Pancreas (tissue), 10 donors: ENCODE measurements at regions not wholly inside any gene's neighbourhood (a gene's known extent, or its start where the extent isn't known, plus 50 kb on each side); places are given as distances from the start of the nearest gene placed in this dataset.
A peak's percentile ranks its signal among the peaks of the same experiment; 100 is the strongest.

Source experiments
- ATAC-seq, 4 donors: fragments of 200-7000 bp; cut with Tn5 transposase; one replicate each; pipeline versions ENCODE4 v1.8.0 to v1.9.1; 2020; ENCODE audit warnings: mild to moderate bottlenecking in 4 of 4, moderate library complexity in 4 of 4
- DNase-seq, 6 donors: peaks; one replicate each; pipeline ENCODE4 v3.0.0-alpha.2; 2020
- FAIRE-seq: peaks from 2 replicates; lab custom pipeline; 2012; peaks lifted over from hg19 to GRCh38; lab: Jason Lieb, UNC
- H3K27ac ChIP-seq, 4 donors: fragments of 200-600 bp; sonication (generic); 1 replicate in 3 of 4; 2 replicates in 1 of 4; pipeline versions ENCODE4 v1.5.0 to v1.8.0; 2020
- H3K27me3 ChIP-seq, 4 donors: fragments of 200-600 bp; one replicate each; pipeline ENCODE4 v1.8.0; 2021
- H3K36me3 ChIP-seq, 3 donors: fragments of 200-600 bp; sonication (generic) in 1 of 3; one replicate each; pipeline versions ENCODE4 v1.5.0 to v1.8.0; 2020 to 2021
- H3K4me1 ChIP-seq, 3 donors: fragments of 200-600 bp; one replicate each; pipeline ENCODE4 v1.8.0; 2021
- H3K4me3 ChIP-seq, 4 donors: fragments of 200-600 bp; sonication (generic) in 2 of 4; one replicate each; pipeline versions ENCODE4 v1.5.0 to v1.8.0; 2020 to 2021
- H3K9me3 ChIP-seq, 4 donors: fragments of 200-600 bp; one replicate each; pipeline ENCODE4 v1.8.0; 2021
- CTCF ChIP-seq, 4 donors: fragments of 200-600 bp; sonication (generic) in 3 of 4; IDR thresholded peaks; one replicate each; pipeline versions ENCODE4 v1.5.0 to v1.8.0; 2021; ENCODE audit warnings: antibody characterized with exemption in 4 of 4
- WGBS, 2 donors: extraction: QIAGEN DNeasy Blood & Tissue Kit; methylation state at CpG; one replicate each; pipeline ENCODE4 v1.1.7; 2013; 5-methylcytosine and 5-hydroxymethylcytosine counted together
- intact Hi-C, 3 donors: fragments of 100-400 bp; cut with DNase I; formaldehyde crosslinking; loops; one replicate each; pipeline versions ENCODE4 v1.11.1 to v1.14.2; 2022
- donor health status: healthy with polysubstance abuse.
- donor health status: DM: no; HTN: no; CAD: no; lungs with moderate emphysema.
- donor health status: DM: no; HTN: no; CAD: no.
- donor health status: control.
- donor health status: control.
- donor health status: Bipolar disorder and iron deficiency.
- donor health status: DM: yes; HTN: yes; CAD: no.
- donor health status: DM: no; HTN: no; CAD: no.
- donor health status: DM: no; HTN: no; CAD: no.
- donor health status: DM: yes; HTN: yes; CAD: no.

- H3K4me3 ChIP-seq, result no peak overlapping the region
- FAIRE-seq (no peak), ATAC-seq (peak in 1 of 4 donors; percentile 19), DNase-seq (no peak)
- no peak for TF ChIP-seq CTCF (IDR thresholded peaks at IDR 0.05)
- H3K27me3 ChIP-seq, result peaks cover 0 to 5% (median 0%) of the 10 kb centered on the region in 4 donors
- no peaks in the 10 kb centered on the region for H3K36me3 ChIP-seq
- H3K27ac ChIP-seq, result no peak overlapping the region
- no peaks in the 10 kb centered on the region for H3K4me1 ChIP-seq
- 25 to 37% methylated on average over 1 of the region's 1 CpG for WGBS, 2 donors
- H3K9me3 ChIP-seq, result no peaks in the 10 kb centered on the region
- intact Hi-C loops, result no loop called here
These were observed 712.1 kb upstream of the CHRM3 start for GRCh38 chr1:238674316-238674715.

GRCh38 chr1:238673561-238673960, 712.8 kb upstream of the CHRM3 start:
- no peak for FAIRE-seq
- no peak for TF ChIP-seq CTCF (IDR thresholded peaks at IDR 0.05)
- WGBS, 2 donors, result 76 to 87% methylated on average over 3 of the region's 3 CpGs
- H3K4me3 ChIP-seq, result no peak overlapping the region
- no peak for ATAC-seq
- intact Hi-C loops, result no loop called here
- H3K27ac ChIP-seq, result no peak overlapping the region
- no peaks in the 10 kb centered on the region for H3K9me3 ChIP-seq
- peaks cover 0 to 5% (median 0%) of the 10 kb centered on the region in 4 donors for H3K27me3 ChIP-seq
- H3K4me1 ChIP-seq, result no peaks in the 10 kb centered on the region
- H3K36me3 ChIP-seq, result no peaks in the 10 kb centered on the region
- no peak for DNase-seq

- Histone ChIP-seq H3K27ac (no peak overlapping the region), H3K9me3 (no peaks in the 10 kb centered on the region), H3K4me1 (no peaks in the 10 kb centered on the region), H3K27me3 (peaks cover 0 to 5% (median 0%) of the 10 kb centered on the region in 4 donors), H3K36me3 (no peaks in the 10 kb centered on the region), H3K4me3 (no peak overlapping the region)
- WGBS, 2 donors, result 70 to 86% methylated on average over 3 of the region's 3 CpGs
- no peak for FAIRE-seq
- intact Hi-C loops, result no loop called here
- TF ChIP-seq CTCF (IDR thresholded peaks at IDR 0.05), result no peak
- no peak for ATAC-seq
- no peak for DNase-seq
These were observed 713.6 kb upstream of the CHRM3 start for GRCh38 chr1:238672806-238673205.

- ATAC-seq (peak in 1 of 4 donors; percentile 26), FAIRE-seq (no peak), DNase-seq (no peak)
- TF ChIP-seq CTCF (IDR thresholded peaks at IDR 0.05), result no peak
- Histone ChIP-seq H3K27ac (no peak overlapping the region), H3K4me1 (no peaks in the 10 kb centered on the region), H3K36me3 (no peaks in the 10 kb centered on the region), H3K4me3 (no peak overlapping the region), H3K9me3 (no peaks in the 10 kb centered on the region), H3K27me3 (peaks cover 0 to 5% (median 0%) of the 10 kb centered on the region in 4 donors)
- 6 to 20% methylated on average over 4 of the region's 4 CpGs for WGBS, 2 donors
- intact Hi-C loops, result no loop called here
These were observed 714.1 kb upstream of the CHRM3 start for GRCh38 chr1:238672262-238672661.

- H3K4me3 ChIP-seq, result no peak overlapping the region
- ATAC-seq (no peak), DNase-seq (no peak), FAIRE-seq (no peak)
- no peaks in the 10 kb centered on the region for H3K4me1 ChIP-seq
- intact Hi-C loops, result no loop called here
- 45 to 56% methylated on average over 2 of the region's 2 CpGs for WGBS, 2 donors
- H3K9me3 ChIP-seq, result no peaks in the 10 kb centered on the region
- no peak for TF ChIP-seq CTCF (IDR thresholded peaks at IDR 0.05)
- H3K36me3 ChIP-seq, result no peaks in the 10 kb centered on the region
- H3K27ac ChIP-seq, result no peak overlapping the region
- H3K27me3 ChIP-seq, result no peaks in the 10 kb centered on the region
These were observed 722.2 kb upstream of the CHRM3 start for GRCh38 chr1:238664139-238664538.
